GM19463 (cell line): ENCODE measurements at regions not wholly inside any gene's neighbourhood (a gene's known extent, or its start where the extent isn't known, plus 50 kb on each side); places are given as distances from the start of the nearest gene placed in this dataset.
"Not testable (repeated sequence)": the region's sequence is repeated elsewhere in the genome, so short reads cannot be mapped to it uniquely, and the experiment has no call there.

Experiments used
- ATAC-seq: cut with Tn5 transposase; IDR thresholded peaks from one replicate; pipeline ENCODE4 v1.9.1; 2021; ENCODE audit warnings: mild to moderate bottlenecking, moderate library complexity; ENCODE audit not compliant: unreplicated experiment

GRCh38 chr4:188432328-188432727 lies 293.1 kb downstream of the TRIML1 start:
- ATAC-seq, result no peak

GRCh38 chr4:188433741-188434315 lies 294.6 kb downstream of the TRIML1 start:
- no peak for ATAC-seq

- no peak for ATAC-seq
Measured at GRCh38 chr4:188434643-188435042, 295.4 kb downstream of the TRIML1 start.

- ATAC-seq, result no peak
Measured at GRCh38 chr4:188435381-188435780, 296.1 kb downstream of the TRIML1 start.

- no peak for ATAC-seq
Measured at GRCh38 chr4:188437535-188437934, 298.3 kb downstream of the TRIML1 start.

GRCh38 chr4:188438391-188438824 lies 299.2 kb downstream of the TRIML1 start:
- ATAC-seq, result not testable (repeated sequence)

GRCh38 chr4:188439641-188440311 lies 300.5 kb downstream of the TRIML1 start:
- no peak for ATAC-seq

- ATAC-seq, result no peak
Measured at GRCh38 chr4:188444500-188444899, 305.3 kb downstream of the TRIML1 start.

- not testable (repeated sequence) for ATAC-seq
Measured at GRCh38 chr4:188448996-188449395, 309.8 kb downstream of the TRIML1 start.

- ATAC-seq, result no peak
Measured at GRCh38 chr4:188450571-188450970, 311.3 kb downstream of the TRIML1 start.

GRCh38 chr4:188452097-188452496 lies 312.9 kb downstream of the TRIML1 start:
- no peak for ATAC-seq

GRCh38 chr4:188454575-188454974 lies 315.3 kb downstream of the TRIML1 start:
- no peak for ATAC-seq

GRCh38 chr4:188455062-188455752 lies 316.0 kb downstream of the TRIML1 start:
- ATAC-seq, result no peak

- ATAC-seq, result no peak
Measured at GRCh38 chr4:188459381-188459780, 320.1 kb downstream of the TRIML1 start.

GRCh38 chr4:188463909-188464308 lies 324.7 kb downstream of the TRIML1 start:
- ATAC-seq, result no peak

GRCh38 chr4:188466001-188466400 lies 326.8 kb downstream of the TRIML1 start:
- ATAC-seq, result no peak

GRCh38 chr4:188484256-188484655 lies 345.0 kb downstream of the TRIML1 start:
- no peak for ATAC-seq

GRCh38 chr4:188485906-188486305 lies 346.7 kb downstream of the TRIML1 start:
- no peak for ATAC-seq

GRCh38 chr4:188492886-188493285 lies 353.6 kb downstream of the TRIML1 start:
- ATAC-seq, result no peak

GRCh38 chr4:188495169-188495568 lies 355.9 kb downstream of the TRIML1 start:
- no peak for ATAC-seq

GRCh38 chr4:188511431-188511830 lies 372.2 kb downstream of the TRIML1 start:
- ATAC-seq, result no peak

- ATAC-seq, result no peak
Measured at GRCh38 chr4:188532751-188533150, 393.5 kb downstream of the TRIML1 start.
